HG03457 (cell line): ENCODE measurements at regions not wholly inside any gene's neighbourhood (a gene's known extent, or its start where the extent isn't known, plus 50 kb on each side); places are given as distances from the start of the nearest gene placed in this dataset.

Source experiments
- ATAC-seq: cut with Tn5 transposase; IDR thresholded peaks from one replicate; pipeline ENCODE4 v1.9.1; 2021; ENCODE audit warnings: moderate number of reproducible peaks; ENCODE audit not compliant: unreplicated experiment

GRCh38 chr18:2325933-2326332 lies 245.4 kb downstream of the METTL4 start:
- no peak for ATAC-seq

DNA sequence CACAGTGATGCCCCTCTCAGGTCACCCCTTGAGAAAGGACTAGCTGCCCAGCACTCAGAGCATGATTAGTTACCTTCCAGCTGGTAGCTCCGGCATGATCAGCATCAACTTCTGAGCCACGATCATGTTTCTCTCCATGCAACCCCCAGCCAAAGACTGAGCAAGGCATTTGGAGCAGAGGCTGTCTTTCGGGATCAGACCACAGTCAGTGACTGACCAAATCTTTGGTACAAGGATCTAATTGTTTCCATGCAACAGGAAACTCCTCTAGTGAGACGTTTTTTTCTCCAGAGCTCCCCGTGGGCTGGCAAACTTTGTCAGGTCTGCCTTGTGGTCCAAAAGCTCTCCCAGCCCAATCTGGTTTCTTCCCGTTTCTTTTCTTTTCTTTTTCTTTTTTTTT lies 244.3 kb downstream of the METTL4 start:
- ATAC-seq, result no peak

DNA sequence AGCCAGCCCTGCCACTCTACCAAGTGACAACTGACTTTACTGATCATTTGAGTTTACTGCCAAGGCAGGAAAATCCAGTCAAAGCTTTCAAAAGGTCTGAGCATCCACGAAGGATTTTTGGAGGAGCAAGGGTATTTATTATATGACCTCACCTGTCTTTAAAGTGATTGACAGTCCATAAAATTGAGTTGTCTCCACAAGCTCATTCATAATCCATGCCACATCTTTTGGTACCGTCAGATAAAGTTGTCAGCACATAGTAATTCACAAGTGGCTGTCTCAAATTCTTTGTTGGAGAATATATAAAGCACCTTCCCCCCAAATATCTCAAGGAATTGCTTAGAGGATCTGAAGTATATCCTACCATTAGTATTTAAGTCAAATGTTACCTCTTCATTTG lies 240.5 kb downstream of the METTL4 start:
- ATAC-seq, result no peak

- no peak for ATAC-seq
These were observed 239.8 kb downstream of the METTL4 start for GRCh38 chr18:2331491-2331890.

DNA sequence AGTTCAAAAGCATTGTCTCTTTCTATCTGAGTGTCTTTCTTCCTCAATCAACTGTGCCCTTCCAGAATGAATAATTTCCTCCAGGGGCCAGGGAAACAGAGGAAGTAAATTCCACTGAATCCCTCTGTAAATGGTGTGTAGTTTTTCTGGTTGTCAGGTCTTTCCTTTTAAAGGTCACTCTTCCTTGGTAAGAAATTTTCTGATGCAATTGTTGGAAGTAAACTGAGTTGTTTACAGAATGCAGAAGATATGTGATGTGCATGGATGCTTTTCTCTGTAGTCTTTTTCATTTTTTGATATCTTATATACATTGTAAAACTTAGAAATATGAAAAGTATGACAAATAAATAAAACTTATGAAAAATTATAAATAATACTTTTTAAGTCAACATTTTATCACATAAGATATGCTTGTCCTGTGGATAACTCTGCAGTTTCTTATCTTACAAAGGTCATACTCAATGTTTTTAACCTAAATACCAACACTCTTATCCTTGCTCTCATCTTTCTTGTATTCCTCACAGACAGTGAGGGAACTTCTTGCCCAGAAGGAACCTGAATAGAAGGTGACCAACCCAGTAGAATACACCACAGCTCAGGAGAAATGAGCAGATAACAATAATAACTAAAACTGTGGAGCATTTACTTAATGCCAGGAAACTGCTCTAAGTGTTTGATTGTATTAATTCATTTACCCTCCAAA lies 234.5 kb downstream of the METTL4 start:
- ATAC-seq, result no peak

GRCh38 chr18:2337552-2338141 lies 233.7 kb downstream of the METTL4 start:
- ATAC-seq, result peak; percentile 71

GRCh38 chr18:2338601-2339000 lies 232.7 kb downstream of the METTL4 start:
- ATAC-seq, result no peak

DNA sequence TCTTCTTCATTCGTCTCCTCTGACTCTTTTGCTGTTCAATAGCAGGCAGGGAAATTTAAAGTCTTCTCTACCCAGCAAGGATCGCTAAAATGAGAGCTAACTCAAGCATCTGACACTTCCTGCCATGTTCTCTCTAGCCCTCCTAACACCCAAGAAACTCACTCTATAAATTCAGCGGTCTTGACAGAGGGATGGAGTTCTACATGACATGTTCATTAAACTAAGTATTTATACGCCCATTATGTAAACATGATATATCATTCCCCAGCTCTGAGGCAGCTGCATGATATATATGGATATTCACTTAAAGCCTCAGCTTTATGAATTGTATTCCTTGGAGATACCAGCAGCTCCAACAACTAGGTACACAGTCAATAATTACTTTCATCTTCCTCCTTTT lies 231.0 kb downstream of the METTL4 start:
- no peak for ATAC-seq

- no peak for ATAC-seq
These were observed 223.3 kb downstream of the METTL4 start for GRCh38 chr18:2348003-2348402.

- no peak for ATAC-seq
These were observed 220.0 kb downstream of the METTL4 start for GRCh38 chr18:2351126-2351850.

DNA sequence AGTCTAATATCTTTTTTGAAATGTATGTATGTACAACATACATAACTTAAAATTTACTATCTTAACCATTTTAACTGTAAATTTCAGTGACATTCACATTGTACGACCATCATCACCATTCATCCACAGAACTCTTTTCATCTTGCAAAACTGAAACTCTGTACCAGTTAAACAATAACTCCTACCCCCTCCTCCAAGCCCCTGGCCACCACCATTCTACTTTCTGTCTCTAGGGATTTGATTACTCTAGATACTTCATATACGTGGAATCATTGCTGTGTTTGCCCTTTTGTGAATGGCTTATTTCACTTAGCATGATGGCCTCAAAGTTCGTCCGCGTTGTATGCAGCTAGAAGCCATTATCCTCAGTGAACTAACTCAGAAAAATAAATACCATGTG lies 217.0 kb downstream of the METTL4 start:
- no peak for ATAC-seq

DNA sequence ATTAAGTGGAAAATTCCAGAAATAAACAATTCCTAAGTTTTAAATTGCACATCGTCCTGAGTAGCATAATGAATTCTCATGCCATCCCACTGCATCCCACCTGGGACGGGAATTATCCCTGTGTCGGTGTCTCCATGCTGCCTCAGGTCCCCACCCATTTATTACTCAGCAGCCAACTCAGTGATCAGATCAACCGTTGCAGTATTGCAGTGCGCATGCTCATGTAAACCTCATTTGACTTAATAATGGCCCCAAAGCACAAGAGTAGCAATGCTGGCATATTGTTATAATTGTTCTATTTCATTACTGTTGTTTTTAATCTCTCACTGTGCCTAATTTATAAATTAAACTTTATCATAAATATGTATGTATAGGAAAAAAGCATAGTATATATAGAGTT lies 214.4 kb downstream of the METTL4 start:
- ATAC-seq, result no peak

GRCh38 chr18:2360861-2361260 lies 210.4 kb downstream of the METTL4 start:
- ATAC-seq, result no peak

DNA sequence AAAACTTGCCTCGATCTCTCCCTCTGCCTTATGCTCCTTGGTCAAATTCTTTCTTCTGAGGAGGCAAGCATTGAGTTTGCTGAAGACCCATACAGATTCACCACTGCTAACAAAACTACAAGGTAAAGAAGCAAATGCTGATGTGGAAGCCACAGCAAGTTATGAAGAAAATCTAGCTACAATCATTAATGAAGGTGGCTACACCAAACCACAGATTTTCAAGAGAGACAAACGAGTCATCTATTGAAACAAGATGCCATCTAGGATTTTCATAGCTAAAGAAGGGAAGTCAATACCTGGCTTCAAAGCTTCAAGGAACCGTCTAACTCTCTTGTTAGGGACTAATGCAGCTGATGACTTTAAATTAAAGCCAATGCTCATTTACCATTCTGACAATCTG lies 203.2 kb downstream of the METTL4 start:
- ATAC-seq, result no peak

- ATAC-seq, result no peak
These were observed 194.6 kb downstream of the METTL4 start for GRCh38 chr18:2376707-2377106.

- no peak for ATAC-seq
These were observed 191.2 kb downstream of the METTL4 start for GRCh38 chr18:2380101-2380500.

DNA sequence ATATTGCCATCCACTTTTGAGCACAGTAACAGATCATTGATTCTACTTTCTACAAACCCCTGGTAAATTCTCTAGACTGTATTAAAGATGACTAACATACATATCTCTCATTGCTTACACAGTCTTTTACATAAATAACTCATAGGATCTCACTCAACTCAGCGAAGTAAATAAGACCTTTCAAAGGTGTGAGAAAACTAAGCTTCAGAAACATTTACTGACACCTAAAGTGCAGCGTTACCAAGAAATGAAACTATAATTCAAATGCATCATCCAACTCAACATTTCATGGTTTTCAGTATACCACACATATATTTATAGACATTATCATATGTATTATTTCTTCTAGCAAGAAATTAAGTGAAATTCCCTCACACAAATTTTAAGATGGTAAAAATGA lies 189.8 kb downstream of the METTL4 start:
- ATAC-seq, result no peak

DNA sequence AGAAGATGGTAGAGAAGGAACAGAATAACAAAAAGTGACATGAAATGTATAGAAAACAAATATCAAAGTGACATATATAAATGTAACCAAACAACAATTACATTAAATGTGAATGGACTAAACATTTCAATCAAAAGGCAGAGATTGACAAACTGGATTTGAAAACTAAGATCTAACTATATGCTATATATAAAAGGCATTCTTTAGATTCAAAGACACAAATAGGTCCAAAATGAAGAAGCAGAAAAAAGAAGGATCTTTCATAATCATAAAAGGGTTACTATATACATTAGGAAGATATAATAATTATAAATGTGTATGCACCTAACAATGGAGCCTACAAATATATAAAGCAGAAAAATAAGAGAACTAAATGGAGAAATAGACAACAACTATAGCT lies 183.7 kb downstream of the METTL4 start:
- ATAC-seq, result no peak

GRCh38 chr18:2390158-2390557 lies 181.1 kb downstream of the METTL4 start:
- no peak for ATAC-seq

DNA sequence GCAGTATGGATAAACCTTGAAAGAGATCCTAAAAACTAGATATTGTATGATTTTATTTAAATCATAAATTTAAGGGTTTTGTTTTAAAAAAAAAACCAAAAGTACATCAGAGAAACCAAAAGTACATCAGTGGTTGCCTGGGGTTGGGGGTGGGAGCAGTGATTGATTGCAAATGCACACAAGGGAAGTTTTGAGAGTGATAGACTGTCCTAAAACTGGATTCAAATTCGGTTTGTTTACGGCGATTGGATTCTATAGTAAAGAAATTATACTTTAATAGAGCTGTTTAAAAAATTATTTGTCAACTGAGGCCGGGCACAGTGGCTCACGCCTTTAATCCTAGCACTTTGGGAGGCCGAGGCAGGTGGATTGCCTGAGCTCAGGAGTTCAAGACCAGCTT lies 179.8 kb downstream of the METTL4 start:
- ATAC-seq, result no peak

GRCh38 chr18:2392446-2392845 lies 178.9 kb downstream of the METTL4 start:
- no peak for ATAC-seq

GRCh38 chr18:2394684-2395083 lies 176.6 kb downstream of the METTL4 start:
- ATAC-seq, result no peak
